RWPE2 (cell line): ENCODE measurements at regions not wholly inside any gene's neighbourhood (a gene's known extent, or its start where the extent isn't known, plus 50 kb on each side); places are given as distances from the start of the nearest gene placed in this dataset.

Experiments used
- ATAC-seq: fragments of 200-7000 bp; cut with Tn5 transposase; 3 replicates; pipeline ENCODE4 v1.9.1; 2021; ENCODE audit warnings: low read depth
- DNase-seq: peaks from one replicate; pipeline ENCODE4 v3.0.0-alpha.2; 2020; ENCODE audit warnings: low spot score
- H3K27ac ChIP-seq: fragments of 450-650 bp; 2 replicates; pipeline ENCODE4 v1.5.1; 2017; ENCODE audit warnings: mild to moderate bottlenecking; ENCODE audit not compliant: poor library complexity, severe bottlenecking
- H3K27me3 ChIP-seq: fragments of 250-450 bp; sonication (Bioruptor Pico); 2 replicates; pipeline ENCODE4 v1.5.1; 2021; ENCODE audit warnings: mild to moderate bottlenecking, moderate library complexity; ENCODE audit not compliant: insufficient read depth, poor library complexity, severe bottlenecking
- H3K36me3 ChIP-seq: fragments of 250-450 bp; sonication (Bioruptor Pico); 2 replicates; pipeline ENCODE4 v1.5.1; 2020; ENCODE audit warnings: low read depth, mild to moderate bottlenecking, moderate library complexity
- H3K4me1 ChIP-seq: fragments of 250-450 bp; sonication (Bioruptor Pico); 2 replicates; pipeline ENCODE4 v1.5.1; 2021; ENCODE audit warnings: mild to moderate bottlenecking, moderate library complexity; ENCODE audit not compliant: insufficient read depth, poor library complexity, severe bottlenecking
- H3K4me3 ChIP-seq: fragments of 250-450 bp; sonication (Bioruptor Pico); 2 replicates; pipeline ENCODE4 v1.5.1; 2021; ENCODE audit warnings: mild to moderate bottlenecking, moderate library complexity; ENCODE audit not compliant: severe bottlenecking
- H3K9me3 ChIP-seq: fragments of 250-450 bp; sonication (Bioruptor Pico); 2 replicates; pipeline ENCODE4 v1.5.1; 2021; ENCODE audit warnings: mild to moderate bottlenecking, moderate library complexity; ENCODE audit not compliant: severe bottlenecking
- CTCF ChIP-seq: fragments of 450-650 bp; IDR thresholded peaks from one replicate; pipeline ENCODE4 v1.5.1; 2017; ENCODE audit warnings: mild to moderate bottlenecking, moderate library complexity; ENCODE audit not compliant: poor library complexity, severe bottlenecking

- no peak for TF ChIP-seq CTCF
- Histone ChIP-seq H3K4me3 (no peak overlapping the region), H3K4me1 (peaks cover 24% of the 10 kb centered on the region), H3K9me3 (no peaks in the 10 kb centered on the region), H3K27ac (peak overlapping the region; percentile 13), H3K27me3 (no peaks in the 10 kb centered on the region), H3K36me3 (no peaks in the 10 kb centered on the region)
- ATAC-seq, result peak; percentile 58; the same call in 1 of the 3 replicates
- no peak for DNase-seq
Observed at GRCh38 chr2:37454851-37455762, 110.7 kb downstream of the QPCT start.

- H3K4me3 ChIP-seq, result no peak overlapping the region
- DNase-seq (no peak), ATAC-seq (no peak)
- peaks cover 24% of the 10 kb centered on the region for H3K4me1 ChIP-seq
- no peak overlapping the region for H3K27ac ChIP-seq
- no peaks in the 10 kb centered on the region for H3K27me3 ChIP-seq
- no peak for TF ChIP-seq CTCF
- H3K36me3 ChIP-seq, result no peaks in the 10 kb centered on the region
- no peaks in the 10 kb centered on the region for H3K9me3 ChIP-seq
Observed at GRCh38 chr2:37456479-37456878, 112.0 kb downstream of the QPCT start.

- ATAC-seq, result no peak
- Histone ChIP-seq H3K27ac (no peak overlapping the region), H3K9me3 (no peaks in the 10 kb centered on the region), H3K27me3 (no peaks in the 10 kb centered on the region), H3K4me1 (peaks cover 24% of the 10 kb centered on the region), H3K4me3 (no peak overlapping the region), H3K36me3 (no peaks in the 10 kb centered on the region)
- TF ChIP-seq CTCF, result no peak
- no peak for DNase-seq
Observed at GRCh38 chr2:37457401-37457901, 113.0 kb downstream of the QPCT start.

- no peak for ATAC-seq
- Histone ChIP-seq H3K9me3 (no peaks in the 10 kb centered on the region), H3K27me3 (no peaks in the 10 kb centered on the region), H3K4me3 (no peak overlapping the region), H3K27ac (no peak overlapping the region), H3K4me1 (peaks cover 24% of the 10 kb centered on the region), H3K36me3 (no peaks in the 10 kb centered on the region)
- DNase-seq, result no peak
- TF ChIP-seq CTCF, result no peak
Observed at GRCh38 chr2:37458133-37458532, 113.7 kb downstream of the QPCT start.
